GM23248 (cell line): ENCODE measurements at regions not wholly inside any gene's neighbourhood (a gene's known extent, or its start where the extent isn't known, plus 50 kb on each side); places are given as distances from the start of the nearest gene placed in this dataset.

ENCODE experiments used
- DNase-seq: peaks from one replicate; pipeline ENCODE4 v3.0.0-alpha.2; 2015
- H2AFZ ChIP-seq: fragments of 200-600 bp; sonication (generic); 2 replicates; pipeline ENCODE4 v1.6.1; 2016; ENCODE audit warnings: antibody characterized with exemption
- H3F3A ChIP-seq: fragments of 200-600 bp; sonication (generic); 2 replicates; pipeline ENCODE4 v1.6.1; 2016; ENCODE audit warnings: mild to moderate bottlenecking, antibody characterized with exemption, mixed run types; ENCODE audit not compliant: insufficient read depth
- H3K27ac ChIP-seq: fragments of 200-600 bp; sonication (generic); 2 replicates; pipeline ENCODE4 v1.5.1; 2016; ENCODE audit warnings: mild to moderate bottlenecking
- H3K27me3 ChIP-seq: fragments of 200-600 bp; sonication (generic); replicated peaks from 2 replicates; pipeline ENCODE4 v1.6.1; 2016; ENCODE audit warnings: mild to moderate bottlenecking; ENCODE audit not compliant: insufficient read depth
- H3K36me3 ChIP-seq: fragments of 200-600 bp; sonication (generic); 2 replicates; pipeline ENCODE4 v1.6.1; 2016; ENCODE audit warnings: low read depth, mild to moderate bottlenecking
- H3K4me1 ChIP-seq: fragments of 200-600 bp; sonication (generic); 2 replicates; pipeline ENCODE4 v1.6.1; 2016; ENCODE audit warnings: mild to moderate bottlenecking; ENCODE audit not compliant: insufficient read depth
- H3K4me2 ChIP-seq: fragments of 200-600 bp; sonication (generic); one replicate; pipeline ENCODE4 v1.6.1; 2016; ENCODE audit warnings: mild to moderate bottlenecking; ENCODE audit not compliant: unreplicated experiment
- H3K4me3 ChIP-seq: fragments of 200-600 bp; sonication (generic); 2 replicates; pipeline ENCODE4 v1.5.1; 2016; ENCODE audit warnings: mild to moderate bottlenecking
- H3K79me2 ChIP-seq: fragments of 200-600 bp; sonication (generic); 2 replicates; pipeline ENCODE4 v1.6.1; 2016; ENCODE audit warnings: mild to moderate bottlenecking; ENCODE audit not compliant: insufficient read depth
- H3K9ac ChIP-seq: fragments of 200-600 bp; sonication (generic); 2 replicates; pipeline ENCODE4 v1.6.1; 2016; ENCODE audit warnings: mild to moderate bottlenecking
- H3K9me2 ChIP-seq: fragments of 200-600 bp; sonication (generic); 2 replicates; pipeline ENCODE4 v1.6.1; 2016; ENCODE audit warnings: mixed run types, mild to moderate bottlenecking, moderate library complexity; ENCODE audit not compliant: insufficient read depth
- H3K9me3 ChIP-seq: fragments of 200-600 bp; sonication (generic); one replicate; pipeline ENCODE4 v1.6.1; 2017; ENCODE audit warnings: low read depth
- H4K20me1 ChIP-seq: fragments of 200-600 bp; sonication (generic); 2 replicates; pipeline ENCODE4 v1.6.0; 2016; ENCODE audit not compliant: insufficient read depth
- EZH2 ChIP-seq: fragments of 200-600 bp; sonication (generic); IDR thresholded peaks from 2 replicates; pipeline ENCODE4 v1.6.1; 2018; ENCODE audit warnings: antibody characterized with exemption, mild to moderate bottlenecking; ENCODE audit not compliant: insufficient read depth, poor library complexity, severe bottlenecking
- EZH2phosphoT487 ChIP-seq: fragments of 200-600 bp; sonication (generic); IDR thresholded peaks from 2 replicates; pipeline ENCODE4 v1.6.1; 2018; ENCODE audit warnings: antibody characterized with exemption, moderate library complexity, mild to moderate bottlenecking, low read depth; ENCODE audit not compliant: insufficient read depth
- WGBS, 2 experiments: methylation state at CpG; one replicate each; pipeline ENCODE4 v1.1.6; 2015 to 2017; ENCODE audit warnings: low lambda C conversion rate in 2 of 2, low coverage in 1 of 2; ENCODE audit errors: missing lambda C conversion rate in 2 of 2; 5-methylcytosine and 5-hydroxymethylcytosine counted together
- in situ Hi-C: fragments of 300-500 bp; cut with MboI; formaldehyde crosslinking; loops from 2 replicates; pipeline ENCODE4 v1.15.0; 2020

- no peak for TF ChIP-seq EZH2phosphoT487
- no peak for TF ChIP-seq EZH2
- Histone ChIP-seq H3K4me2 (no peak overlapping the region), H3K36me3 (no peaks in the 10 kb centered on the region), H2AFZ (no peak overlapping the region), H3K9ac (no peak overlapping the region), H3K9me2 (no peaks in the 10 kb centered on the region), H3K4me3 (no peak overlapping the region), H3K4me1 (no peaks in the 10 kb centered on the region), H3K27ac (no peak overlapping the region), H4K20me1 (no peaks in the 10 kb centered on the region), H3K27me3 (no peaks in the 10 kb centered on the region), H3K79me2 (no peaks in the 10 kb centered on the region), H3K9me3 (no peaks in the 10 kb centered on the region), H3F3A (no peaks in the 10 kb centered on the region)
- WGBS, 2 experiments, result 0 to 4% methylated on average over 5 of the region's 5 CpGs
- peak; percentile 17 for DNase-seq
- in situ Hi-C loops, result no loop called here
These were observed 779.7 kb upstream of the LRRC4C start for GRCh38 chr11:42239188-42239587.

- no peaks in the 10 kb centered on the region for H3K36me3 ChIP-seq
- no peaks in the 10 kb centered on the region for H3K9me2 ChIP-seq
- in situ Hi-C loops, result no loop called here
- no peak overlapping the region for H3K4me3 ChIP-seq
- TF ChIP-seq EZH2, result no peak
- TF ChIP-seq EZH2phosphoT487, result no peak
- no peak overlapping the region for H3K4me2 ChIP-seq
- H4K20me1 ChIP-seq, result no peaks in the 10 kb centered on the region
- DNase-seq, result no peak
- no peaks in the 10 kb centered on the region for H3K27me3 ChIP-seq
- no peak overlapping the region for H3K27ac ChIP-seq
- H3K4me1 ChIP-seq, result no peaks in the 10 kb centered on the region
- H3F3A ChIP-seq, result no peaks in the 10 kb centered on the region
- no peaks in the 10 kb centered on the region for H3K9me3 ChIP-seq
- WGBS, 2 experiments, result 25 to 40% methylated on average over 2 of the region's 2 CpGs
- H3K79me2 ChIP-seq, result no peaks in the 10 kb centered on the region
- H3K9ac ChIP-seq, result no peak overlapping the region
- no peak overlapping the region for H2AFZ ChIP-seq
These were observed 783.9 kb upstream of the LRRC4C start for GRCh38 chr11:42243385-42243784.

- DNase-seq, result no peak
- H3K4me3 ChIP-seq, result no peak overlapping the region
- in situ Hi-C loops, result no loop called here
- no peaks in the 10 kb centered on the region for H4K20me1 ChIP-seq
- no peak overlapping the region for H2AFZ ChIP-seq
- TF ChIP-seq EZH2, result no peak
- no peak for TF ChIP-seq EZH2phosphoT487
- no peaks in the 10 kb centered on the region for H3F3A ChIP-seq
- no peaks in the 10 kb centered on the region for H3K4me1 ChIP-seq
- no peaks in the 10 kb centered on the region for H3K9me2 ChIP-seq
- H3K4me2 ChIP-seq, result no peak overlapping the region
- 12 to 29% methylated on average over 1 of the region's 1 CpG for WGBS, 2 experiments
- no peaks in the 10 kb centered on the region for H3K79me2 ChIP-seq
- no peaks in the 10 kb centered on the region for H3K36me3 ChIP-seq
- no peak overlapping the region for H3K27ac ChIP-seq
- no peaks in the 10 kb centered on the region for H3K27me3 ChIP-seq
- H3K9me3 ChIP-seq, result no peaks in the 10 kb centered on the region
- no peak overlapping the region for H3K9ac ChIP-seq
These were observed 784.9 kb upstream of the LRRC4C start for GRCh38 chr11:42244376-42244775.

- Histone ChIP-seq H3K9me2 (no peaks in the 10 kb centered on the region), H3K9ac (no peak overlapping the region), H4K20me1 (no peaks in the 10 kb centered on the region), H3K36me3 (no peaks in the 10 kb centered on the region), H3F3A (no peaks in the 10 kb centered on the region), H3K9me3 (peaks cover 7% of the 10 kb centered on the region), H3K79me2 (no peaks in the 10 kb centered on the region), H3K27ac (no peak overlapping the region), H2AFZ (no peak overlapping the region), H3K27me3 (no peaks in the 10 kb centered on the region), H3K4me3 (no peak overlapping the region), H3K4me1 (no peaks in the 10 kb centered on the region), H3K4me2 (no peak overlapping the region)
- in situ Hi-C loops, result no loop called here
- TF ChIP-seq EZH2phosphoT487, result no peak
- TF ChIP-seq EZH2, result no peak
- WGBS, 2 experiments, result 13 to 17% methylated on average over 4 of the region's 4 CpGs
- no peak for DNase-seq
These were observed 789.9 kb upstream of the LRRC4C start for GRCh38 chr11:42249401-42249800.

GRCh38 chr11:42249956-42250355, 790.5 kb upstream of the LRRC4C start:
- no peaks in the 10 kb centered on the region for H3K79me2 ChIP-seq
- no peak overlapping the region for H3K27ac ChIP-seq
- H3K9ac ChIP-seq, result no peak overlapping the region
- WGBS, 2 experiments, result 4 to 5% methylated on average over 2 of the region's 2 CpGs
- no peak overlapping the region for H3K4me3 ChIP-seq
- no peak for DNase-seq
- H3K36me3 ChIP-seq, result no peaks in the 10 kb centered on the region
- H3F3A ChIP-seq, result no peaks in the 10 kb centered on the region
- H3K9me3 ChIP-seq, result peaks cover 7% of the 10 kb centered on the region
- H3K9me2 ChIP-seq, result no peaks in the 10 kb centered on the region
- H3K4me2 ChIP-seq, result no peak overlapping the region
- in situ Hi-C loops, result no loop called here
- TF ChIP-seq EZH2phosphoT487, result no peak
- TF ChIP-seq EZH2, result no peak
- H3K27me3 ChIP-seq, result no peaks in the 10 kb centered on the region
- H4K20me1 ChIP-seq, result no peaks in the 10 kb centered on the region
- no peak overlapping the region for H2AFZ ChIP-seq
- no peaks in the 10 kb centered on the region for H3K4me1 ChIP-seq
